ENCODE measurements at regions not wholly inside any gene's neighbourhood (a gene's known extent, or its start where the extent isn't known, plus 50 kb on each side); places are given as distances from the start of the nearest gene placed in this dataset.

DNA sequence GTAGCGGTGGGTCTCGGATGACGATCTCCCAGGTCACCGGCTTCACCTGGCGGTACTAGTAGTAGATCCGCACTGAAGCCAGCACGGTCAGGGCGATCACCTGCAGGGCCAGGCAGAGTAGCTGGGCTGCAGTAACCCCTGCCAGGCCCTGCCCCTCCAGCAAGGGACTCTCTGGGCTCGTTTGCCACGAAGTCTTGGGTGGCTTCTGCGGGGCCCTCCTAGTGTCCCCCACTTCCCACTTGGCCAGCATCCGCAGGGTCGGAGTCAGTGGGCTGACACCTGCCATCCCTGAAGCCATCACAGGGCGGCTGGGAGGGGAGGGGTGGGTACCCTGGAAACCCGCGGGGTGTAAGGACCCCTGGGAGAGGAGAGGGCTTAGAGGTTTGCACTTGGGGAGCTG is 214.0 kb downstream of the OR4C45 start:
- TF ChIP-seq, protein P1, sequence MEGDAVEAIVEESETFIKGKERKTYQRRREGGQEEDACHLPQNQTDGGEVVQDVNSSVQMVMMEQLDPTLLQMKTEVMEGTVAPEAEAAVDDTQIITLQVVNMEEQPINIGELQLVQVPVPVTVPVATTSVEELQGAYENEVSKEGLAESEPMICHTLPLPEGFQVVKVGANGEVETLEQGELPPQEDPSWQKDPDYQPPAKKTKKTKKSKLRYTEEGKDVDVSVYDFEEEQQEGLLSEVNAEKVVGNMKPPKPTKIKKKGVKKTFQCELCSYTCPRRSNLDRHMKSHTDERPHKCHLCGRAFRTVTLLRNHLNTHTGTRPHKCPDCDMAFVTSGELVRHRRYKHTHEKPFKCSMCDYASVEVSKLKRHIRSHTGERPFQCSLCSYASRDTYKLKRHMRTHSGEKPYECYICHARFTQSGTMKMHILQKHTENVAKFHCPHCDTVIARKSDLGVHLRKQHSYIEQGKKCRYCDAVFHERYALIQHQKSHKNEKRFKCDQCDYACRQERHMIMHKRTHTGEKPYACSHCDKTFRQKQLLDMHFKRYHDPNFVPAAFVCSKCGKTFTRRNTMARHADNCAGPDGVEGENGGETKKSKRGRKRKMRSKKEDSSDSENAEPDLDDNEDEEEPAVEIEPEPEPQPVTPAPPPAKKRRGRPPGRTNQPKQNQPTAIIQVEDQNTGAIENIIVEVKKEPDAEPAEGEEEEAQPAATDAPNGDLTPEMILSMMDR (IDR thresholded peaks at IDR 0.05) = no peak
- no peak for TF ChIP-seq POLR2A (IDR thresholded peaks at IDR 0.05)
